IMR-90 (cell line): ENCODE measurements at regions not wholly inside any gene's neighbourhood (a gene's known extent, or its start where the extent isn't known, plus 50 kb on each side); places are given as distances from the start of the nearest gene placed in this dataset.

Source experiments
- ATAC-seq: fragments of 200-7000 bp; cut with Tn5 transposase; 2 replicates; pipeline ENCODE4 v1.9.1; 2020; ENCODE audit warnings: low read depth, mild to moderate bottlenecking, moderate library complexity
- BruUV-seq: library from RNA; stranded (reverse); fragments of 400-500 nt; replicated peaks from 2 replicates; lab custom pipeline; 2021; lab: Mats Ljungman, UMichigan
- CTCF ChIA-PET: fragments of 300-600 bp; formaldehyde crosslinking; extraction: SDS; loops from one replicate; lab custom pipeline; 2021; ENCODE audit warnings: antibody characterized with exemption; lab: Yijun Ruan, JAX
- POLR2A ChIA-PET: fragments of 300-600 bp; sonication (Branson Sonifier 250); formaldehyde crosslinking; loops from one replicate; lab custom pipeline; 2022; ENCODE audit warnings: antibody characterized with exemption; ENCODE audit not compliant: unreplicated experiment; lab: Charles Lee
- DNase-seq: peaks from one replicate; pipeline ENCODE4 v3.0.0; 2013
- H2AFZ ChIP-seq: replicated peaks from 2 replicates; pipeline ENCODE3; 2013; ENCODE audit warnings: low read length, mild to moderate bottlenecking; ENCODE audit not compliant: poor library complexity
- H2AK5ac ChIP-seq: 2 replicates; pipeline ENCODE4 v1.6.1; 2013; ENCODE audit warnings: low read depth, low read length, inconsistent platforms
- H2AK9ac ChIP-seq: replicated peaks from 2 replicates; pipeline ENCODE3; 2013; ENCODE audit warnings: mild to moderate bottlenecking, low read depth, low read length, moderate library complexity; ENCODE audit not compliant: poor library complexity
- H2BK120ac ChIP-seq: 2 replicates; pipeline ENCODE4 v1.6.1; 2013; ENCODE audit warnings: low read depth, low read length, inconsistent platforms
- H2BK15ac ChIP-seq: 3 replicates; pipeline ENCODE4 v1.6.1; 2013; ENCODE audit warnings: low read depth, low read length, inconsistent platforms
- H2BK20ac ChIP-seq: 2 replicates; pipeline ENCODE4 v1.6.1; 2013; ENCODE audit warnings: low read depth, mild to moderate bottlenecking, inconsistent platforms, low read length, moderate library complexity
- H2BK5ac ChIP-seq: 2 replicates; pipeline ENCODE4 v1.6.1; 2013; ENCODE audit warnings: mild to moderate bottlenecking, low read depth, low read length, inconsistent platforms; ENCODE audit not compliant: poor library complexity, severe bottlenecking
- H3K14ac ChIP-seq: replicated peaks from 2 replicates; pipeline ENCODE4 v1.6.1; 2013; ENCODE audit warnings: low read depth, low read length, inconsistent platforms
- H3K18ac ChIP-seq: 2 replicates; pipeline ENCODE4 v1.6.1; 2013; ENCODE audit warnings: low read depth, low read length, control low read depth
- H3K23ac ChIP-seq: 2 replicates; pipeline ENCODE4 v1.6.1; 2013; ENCODE audit warnings: low read depth, low read length, inconsistent platforms
- H3K27ac ChIP-seq: 2 replicates; pipeline ENCODE4 v1.5.1; 2013; ENCODE audit warnings: mild to moderate bottlenecking, control low read depth, low read length; ENCODE audit not compliant: insufficient read depth
- H3K27me3 ChIP-seq: 2 replicates; pipeline ENCODE4 v1.6.1; 2013; ENCODE audit warnings: low read length; ENCODE audit not compliant: control insufficient read depth, insufficient read depth
- H3K36me3 ChIP-seq: 2 replicates; pipeline ENCODE4 v1.6.1; 2013; ENCODE audit warnings: low read length, mixed read lengths; ENCODE audit not compliant: control insufficient read depth, insufficient read depth
- H3K4ac ChIP-seq: 2 replicates; pipeline ENCODE4 v1.6.1; 2013; ENCODE audit warnings: low read depth, low read length, inconsistent platforms
- H3K4me1 ChIP-seq: 2 replicates; pipeline ENCODE4 v1.6.1; 2013; ENCODE audit warnings: low read length, mixed read lengths; ENCODE audit not compliant: control insufficient read depth, insufficient read depth
- H3K4me2 ChIP-seq: 2 replicates; pipeline ENCODE4 v1.6.1; 2013; ENCODE audit warnings: low read depth, mild to moderate bottlenecking, control low read depth, low read length, moderate library complexity
- H3K4me3 ChIP-seq: 2 replicates; pipeline ENCODE4 v1.5.1; 2013; ENCODE audit warnings: low read depth, mild to moderate bottlenecking, control low read depth, low read length, moderate library complexity; ENCODE audit not compliant: insufficient read depth
- H3K56ac ChIP-seq: 2 replicates; pipeline ENCODE4 v1.6.1; 2013; ENCODE audit warnings: low read length, inconsistent platforms; ENCODE audit not compliant: insufficient read depth; ENCODE audit errors: extremely low read depth
- H3K79me1 ChIP-seq, 2 experiments: 2 replicates each; pipeline ENCODE4 v1.6.1; 2013; ENCODE audit warnings: low read length in 2 of 2, inconsistent platforms in 1 of 2, low read depth in 1 of 2
- H3K9ac ChIP-seq: 2 replicates; pipeline ENCODE4 v1.6.1; 2013; ENCODE audit warnings: low read depth, low read length, control low read depth
- H3K9me1 ChIP-seq: 2 replicates; pipeline ENCODE4 v1.6.1; 2013; ENCODE audit warnings: low read length, inconsistent platforms; ENCODE audit not compliant: insufficient read depth
- H3K9me3 ChIP-seq: 2 replicates; pipeline ENCODE4 v1.6.1; 2013; ENCODE audit warnings: low read length; ENCODE audit not compliant: control insufficient read depth, insufficient read depth
- H4K20me1 ChIP-seq: 2 replicates; pipeline ENCODE4 v1.6.1; 2013; ENCODE audit warnings: low read length, inconsistent platforms; ENCODE audit not compliant: insufficient read depth
- H4K5ac ChIP-seq: 2 replicates; pipeline ENCODE4 v1.6.1; 2013; ENCODE audit warnings: mild to moderate bottlenecking, low read depth, low read length, control low read depth
- H4K8ac ChIP-seq, 2 experiments: 2 replicates each; pipeline ENCODE4 v1.6.1; 2013; ENCODE audit warnings: low read depth in 2 of 2, low read length in 2 of 2, control low read depth in 1 of 2, inconsistent platforms in 1 of 2
- H4K91ac ChIP-seq: 2 replicates; pipeline ENCODE4 v1.6.1; 2013; ENCODE audit warnings: low read depth, low read length, inconsistent platforms; ENCODE audit not compliant: insufficient read depth
- NFE2L2 ChIP-seq: fragments of 150-350 bp; IDR thresholded peaks from 2 replicates; pipeline ENCODE4 v1.6.1; 2016; ENCODE audit warnings: low read depth, mild to moderate bottlenecking, low read length
- POLR2A ChIP-seq: IDR thresholded peaks from 2 replicates; pipeline ENCODE4 v1.6.1; 2012; ENCODE audit warnings: mild to moderate bottlenecking, low read depth, low read length
- WGBS, 2 experiments: methylation state at CpG; one replicate each; pipeline versions ENCODE4 v1.1.5 to v1.1.7; 2013; ENCODE audit warnings: missing lambda C conversion rate in 2 of 2; ENCODE audit not compliant: insufficient read length in 1 of 2; ENCODE audit errors: extremely low coverage in 2 of 2; 5-methylcytosine and 5-hydroxymethylcytosine counted together
- dilution Hi-C: fragments of 300-500 bp; cut with HindIII; formaldehyde crosslinking; loops from one replicate; pipeline ENCODE4 v1.14.3; 2018; ENCODE audit warnings: low sequenced_read_pairs; ENCODE audit not compliant: unreplicated experiment
- in situ Hi-C: fragments of 300-500 bp; cut with MboI; formaldehyde crosslinking; loops from 3 replicates; pipeline ENCODE4 v1.14.3; 2019; ENCODE audit warnings: low sequenced_read_pairs, inconsistent platforms, mixed read lengths
- intact Hi-C: fragments of 100-400 bp; cut with micrococcal nuclease; formaldehyde crosslinking; loops from 2 replicates; pipeline ENCODE4 v1.10.0; 2022
- TF ChIP-seq, protein P1 (sequence below): fragments of 150-350 bp; IDR thresholded peaks from 2 replicates; pipeline ENCODE4 v1.6.1; 2016; ENCODE audit warnings: low read depth, mild to moderate bottlenecking, low read length, moderate library complexity, borderline replicate concordance
- TF ChIP-seq, protein P2 (sequence below): conservative IDR thresholded peaks from 2 replicates; pipeline ENCODE4 v1.5.1; 2012; ENCODE audit warnings: mild to moderate bottlenecking, low read depth, low read length, improper control_type of control experiment

DNA sequence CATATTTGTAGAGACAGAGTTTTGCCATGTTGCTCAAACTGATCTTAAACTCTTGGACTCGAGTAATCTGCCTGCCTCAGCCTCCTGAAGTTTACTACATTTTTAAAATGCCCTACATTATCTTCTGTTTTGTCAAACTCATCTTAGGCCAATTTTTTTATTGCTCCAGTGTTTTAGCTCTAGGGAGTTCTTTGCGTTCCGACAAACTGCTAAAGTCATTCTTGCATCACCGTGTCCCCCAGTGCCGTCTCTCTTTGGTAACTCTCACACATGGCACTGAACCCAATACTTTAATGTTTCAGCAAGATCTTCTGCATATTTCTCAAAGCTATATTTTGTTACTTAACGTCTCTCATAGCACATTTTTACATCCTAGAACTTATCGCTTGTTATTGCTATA, 440.9 kb upstream of the NRXN1 start:
- no peak overlapping the region for H3K56ac ChIP-seq
- no peaks in the 10 kb centered on the region for H3K36me3 ChIP-seq
- H3K9ac ChIP-seq = no peak overlapping the region
- no peak overlapping the region for H2BK15ac ChIP-seq
- no peak overlapping the region for H2AFZ ChIP-seq
- in situ Hi-C loops = no loop called here
- no TSS peak for BruUV-seq
- H3K4me3 ChIP-seq = no peak overlapping the region
- H3K23ac ChIP-seq = no peak overlapping the region
- no peak overlapping the region for H3K18ac ChIP-seq
- no peak overlapping the region for H3K4me2 ChIP-seq
- no peak overlapping the region for H2BK120ac ChIP-seq
- dilution Hi-C loops = no loop called here
- H3K9me3 ChIP-seq = no peaks in the 10 kb centered on the region
- H3K4ac ChIP-seq = no peak overlapping the region
- no peaks in the 10 kb centered on the region for H3K9me1 ChIP-seq
- POLR2A ChIA-PET = no interaction called here
- no peak overlapping the region for H2BK20ac ChIP-seq
- CTCF ChIA-PET = no interaction called here
- H3K27ac ChIP-seq = no peak overlapping the region
- H4K5ac ChIP-seq = no peak overlapping the region
- no peaks in the 10 kb centered on the region for H3K79me1 ChIP-seq
- DNase-seq (no peak), ATAC-seq (no peak)
- H3K14ac ChIP-seq = no peak overlapping the region
- no peak overlapping the region for H4K8ac ChIP-seq
- TF ChIP-seq, protein P1, sequence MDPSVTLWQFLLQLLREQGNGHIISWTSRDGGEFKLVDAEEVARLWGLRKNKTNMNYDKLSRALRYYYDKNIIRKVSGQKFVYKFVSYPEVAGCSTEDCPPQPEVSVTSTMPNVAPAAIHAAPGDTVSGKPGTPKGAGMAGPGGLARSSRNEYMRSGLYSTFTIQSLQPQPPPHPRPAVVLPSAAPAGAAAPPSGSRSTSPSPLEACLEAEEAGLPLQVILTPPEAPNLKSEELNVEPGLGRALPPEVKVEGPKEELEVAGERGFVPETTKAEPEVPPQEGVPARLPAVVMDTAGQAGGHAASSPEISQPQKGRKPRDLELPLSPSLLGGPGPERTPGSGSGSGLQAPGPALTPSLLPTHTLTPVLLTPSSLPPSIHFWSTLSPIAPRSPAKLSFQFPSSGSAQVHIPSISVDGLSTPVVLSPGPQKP = no peak
- no peak for TF ChIP-seq NFE2L2
- TF ChIP-seq POLR2A = no peak
- TF ChIP-seq, protein P2, sequence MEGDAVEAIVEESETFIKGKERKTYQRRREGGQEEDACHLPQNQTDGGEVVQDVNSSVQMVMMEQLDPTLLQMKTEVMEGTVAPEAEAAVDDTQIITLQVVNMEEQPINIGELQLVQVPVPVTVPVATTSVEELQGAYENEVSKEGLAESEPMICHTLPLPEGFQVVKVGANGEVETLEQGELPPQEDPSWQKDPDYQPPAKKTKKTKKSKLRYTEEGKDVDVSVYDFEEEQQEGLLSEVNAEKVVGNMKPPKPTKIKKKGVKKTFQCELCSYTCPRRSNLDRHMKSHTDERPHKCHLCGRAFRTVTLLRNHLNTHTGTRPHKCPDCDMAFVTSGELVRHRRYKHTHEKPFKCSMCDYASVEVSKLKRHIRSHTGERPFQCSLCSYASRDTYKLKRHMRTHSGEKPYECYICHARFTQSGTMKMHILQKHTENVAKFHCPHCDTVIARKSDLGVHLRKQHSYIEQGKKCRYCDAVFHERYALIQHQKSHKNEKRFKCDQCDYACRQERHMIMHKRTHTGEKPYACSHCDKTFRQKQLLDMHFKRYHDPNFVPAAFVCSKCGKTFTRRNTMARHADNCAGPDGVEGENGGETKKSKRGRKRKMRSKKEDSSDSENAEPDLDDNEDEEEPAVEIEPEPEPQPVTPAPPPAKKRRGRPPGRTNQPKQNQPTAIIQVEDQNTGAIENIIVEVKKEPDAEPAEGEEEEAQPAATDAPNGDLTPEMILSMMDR = no peak
- H4K91ac ChIP-seq = no peak overlapping the region
- H2AK5ac ChIP-seq = no peak overlapping the region
- H4K20me1 ChIP-seq = no peaks in the 10 kb centered on the region
- H2AK9ac ChIP-seq = no peak overlapping the region
- WGBS, 2 experiments = 80% methylated on average over 2 of the region's 7 CpGs; no CpG with 5 or more reads in 1 of the 2 experiments
- H3K4me1 ChIP-seq = no peaks in the 10 kb centered on the region
- H2BK5ac ChIP-seq = no peak overlapping the region
- H3K27me3 ChIP-seq = no peaks in the 10 kb centered on the region
- intact Hi-C loops = no loop called here
